Psoas muscle (tissue), 7 donors: ENCODE measurements at regions not wholly inside any gene's neighbourhood (a gene's known extent, or its start where the extent isn't known, plus 50 kb on each side); places are given as distances from the start of the nearest gene placed in this dataset.

ENCODE experiments used
- ATAC-seq, 4 donors: fragments of 200-7000 bp; cut with Tn5 transposase; one replicate each; pipeline ENCODE4 v1.9.1; 2020; ENCODE audit warnings: moderate library complexity in 3 of 4, mild to moderate bottlenecking in 2 of 4
- DNase-seq, 2 donors: peaks; one replicate each; pipeline ENCODE4 v3.0.0-alpha.2; 2020
- H3K27ac ChIP-seq: fragments of 200-600 bp; one replicate; pipeline ENCODE4 v1.8.0; 2022
- H3K27me3 ChIP-seq, 3 donors: fragments of 200-600 bp in 1 of 3; one replicate each; pipeline versions ENCODE4 v1.6.1 to v1.8.0; 2013 to 2022; ENCODE audit warnings: low read length in 2 of 3, mild to moderate bottlenecking in 2 of 3, moderate library complexity in 1 of 3; ENCODE audit not compliant: insufficient read depth in 3 of 3
- H3K36me3 ChIP-seq, 2 donors: fragments of 200-600 bp in 1 of 2; one replicate each; pipeline versions ENCODE4 v1.6.1 to v1.8.0; 2013 to 2022; ENCODE audit warnings: low read depth in 1 of 2, mild to moderate bottlenecking in 1 of 2, moderate library complexity in 1 of 2; ENCODE audit not compliant: insufficient read depth in 1 of 2
- H3K4me1 ChIP-seq: fragments of 200-600 bp; one replicate; pipeline ENCODE4 v1.8.0; 2022
- H3K4me3 ChIP-seq: fragments of 200-600 bp; one replicate; pipeline ENCODE4 v1.8.0; 2022; ENCODE audit warnings: mild to moderate bottlenecking
- H3K9me3 ChIP-seq: fragments of 200-600 bp; one replicate; pipeline ENCODE4 v1.8.0; 2022
- CTCF ChIP-seq: fragments of 200-600 bp; IDR thresholded peaks from one replicate; pipeline ENCODE4 v1.8.0; 2022; ENCODE audit warnings: antibody characterized with exemption
- WGBS, 3 donors: extraction: QIAGEN DNeasy Blood & Tissue Kit; methylation state at CpG; one replicate each; pipeline versions ENCODE4 v1.1.6 to v1.1.7; 2013; 5-methylcytosine and 5-hydroxymethylcytosine counted together
- intact Hi-C, 2 donors: fragments of 100-400 bp; cut with DNase I; formaldehyde crosslinking; loops; one replicate each; pipeline versions ENCODE4 v1.11.0 to v1.14.2; 2022
- donor health status: healthy with polysubstance abuse.
- donor health status: DM: no; HTN: no; CAD: no; lungs with moderate emphysema.
- donor health status: Bipolar disorder and iron deficiency.
- donor health status: healthy.
- donor health status: DM: yes; HTN: yes; CAD: no.
- donor health status: DM: no; HTN: no; CAD: no.
- donor health status: DM: yes; HTN: yes; CAD: no.

- Histone ChIP-seq H3K36me3 (no peaks in the 10 kb centered on the region), H3K4me3 (no peak overlapping the region), H3K27ac (no peak overlapping the region), H3K9me3 (no peaks in the 10 kb centered on the region), H3K4me1 (no peaks in the 10 kb centered on the region), H3K27me3 (no peaks in the 10 kb centered on the region)
- ATAC-seq: no peak
- DNase-seq: no peak
- TF ChIP-seq CTCF: no peak
- intact Hi-C loops: no loop called here
Observed at GRCh38 chr4:148770848-148771247, 328.6 kb upstream of the NR3C2 start.

DNA sequence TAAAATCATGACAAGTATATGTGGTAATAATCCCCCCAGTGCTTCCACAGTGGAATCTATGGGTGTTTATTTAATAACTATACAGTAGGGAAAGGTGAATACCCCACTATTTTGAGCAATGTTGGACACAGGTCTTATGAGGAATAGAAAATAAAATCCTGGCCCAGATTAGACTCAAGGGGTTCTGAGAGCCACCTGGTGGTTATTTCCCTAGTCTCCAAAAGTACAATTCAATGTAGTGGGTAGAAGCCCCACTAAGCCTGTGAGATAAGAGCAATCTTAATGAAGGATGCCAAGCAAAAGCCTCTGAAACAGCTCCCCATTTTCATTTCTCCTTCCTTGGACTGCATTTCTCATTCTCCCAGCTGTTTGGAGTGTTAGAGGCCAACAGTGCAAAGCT lies 328.2 kb upstream of the NR3C2 start:
- no peak for TF ChIP-seq CTCF
- DNase-seq (no peak), ATAC-seq (no peak)
- H3K9me3 ChIP-seq: no peaks in the 10 kb centered on the region
- intact Hi-C loops: no loop called here
- H3K36me3 ChIP-seq: no peaks in the 10 kb centered on the region
- H3K27me3 ChIP-seq: no peaks in the 10 kb centered on the region
- H3K4me3 ChIP-seq: no peak overlapping the region
- H3K4me1 ChIP-seq: no peaks in the 10 kb centered on the region
- H3K27ac ChIP-seq: no peak overlapping the region

- no peak for TF ChIP-seq CTCF
- DNase-seq (no peak), ATAC-seq (no peak)
- no peak overlapping the region for H3K27ac ChIP-seq
- no peaks in the 10 kb centered on the region for H3K27me3 ChIP-seq
- H3K9me3 ChIP-seq: no peaks in the 10 kb centered on the region
- H3K36me3 ChIP-seq: no peaks in the 10 kb centered on the region
- intact Hi-C loops: no loop called here
- WGBS, 3 donors: 48 to 98% (median 78%) methylated on average over 2 of the region's 2 CpGs
- H3K4me3 ChIP-seq: no peak overlapping the region
- no peaks in the 10 kb centered on the region for H3K4me1 ChIP-seq
Observed at GRCh38 chr4:148764720-148765119, 322.5 kb upstream of the NR3C2 start.

DNA sequence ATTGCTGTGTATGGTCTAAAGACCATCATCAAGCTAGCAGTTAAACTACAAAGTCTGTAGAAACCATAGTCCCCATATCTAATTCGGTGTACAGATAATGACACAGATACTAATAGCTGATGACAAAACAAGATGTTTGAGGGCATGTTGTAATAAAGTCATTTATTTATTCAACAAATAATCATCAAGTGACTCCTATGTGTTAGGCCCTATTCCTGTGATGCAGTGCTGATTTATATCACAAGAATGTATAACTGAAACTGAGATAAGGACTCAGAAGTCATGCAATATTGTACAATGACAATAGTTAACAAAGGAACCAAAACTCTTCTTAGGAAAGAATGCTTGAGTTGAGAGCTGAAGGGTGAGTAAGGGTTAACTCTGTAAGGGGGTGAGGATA lies 315.0 kb upstream of the NR3C2 start:
- no peak overlapping the region for H3K27ac ChIP-seq
- H3K27me3 ChIP-seq: no peaks in the 10 kb centered on the region
- ATAC-seq (no peak), DNase-seq (no peak)
- H3K9me3 ChIP-seq: no peaks in the 10 kb centered on the region
- H3K4me3 ChIP-seq: no peak overlapping the region
- intact Hi-C loops: no loop called here
- H3K36me3 ChIP-seq: no peaks in the 10 kb centered on the region
- TF ChIP-seq CTCF: no peak
- WGBS, 3 donors: 89 to 93% (median 93%) methylated on average over 1 of the region's 1 CpG
- H3K4me1 ChIP-seq: no peaks in the 10 kb centered on the region

- H3K4me3 ChIP-seq: no peak overlapping the region
- no peak for ATAC-seq
- intact Hi-C loops: no loop called here
- H3K27me3 ChIP-seq: no peaks in the 10 kb centered on the region
- 71 to 85% (median 82%) methylated on average over 3 of the region's 3 CpGs for WGBS, 3 donors
- DNase-seq: no peak
- H3K4me1 ChIP-seq: no peaks in the 10 kb centered on the region
- no peaks in the 10 kb centered on the region for H3K36me3 ChIP-seq
- no peaks in the 10 kb centered on the region for H3K9me3 ChIP-seq
- no peak for TF ChIP-seq CTCF
- H3K27ac ChIP-seq: no peak overlapping the region
Observed at GRCh38 chr4:148749403-148749802, 307.2 kb upstream of the NR3C2 start.
